H9 (cell line): ENCODE measurements at regions not wholly inside any gene's neighbourhood (a gene's known extent, or its start where the extent isn't known, plus 50 kb on each side); places are given as distances from the start of the nearest gene placed in this dataset.

Source experiments
- DNase-seq: peaks from one replicate; pipeline ENCODE4 v3.0.0-alpha.2; 2017
- H2AFZ ChIP-seq: one replicate; pipeline ENCODE4 v1.6.1; 2013; ENCODE audit warnings: mild to moderate bottlenecking, low read length, control low read depth, moderate library complexity
- H2AK5ac ChIP-seq: 2 replicates; pipeline ENCODE4 v1.6.1; 2013; ENCODE audit warnings: low read length, control low read depth, mixed read lengths; ENCODE audit not compliant: insufficient read length
- H2BK120ac ChIP-seq: one replicate; pipeline ENCODE4 v1.6.1; 2013; ENCODE audit warnings: low read depth, mild to moderate bottlenecking, low read length, control low read depth, inconsistent platforms; ENCODE audit not compliant: poor library complexity, severe bottlenecking
- H2BK12ac ChIP-seq: 2 replicates; pipeline ENCODE4 v1.6.1; 2013; ENCODE audit warnings: low read length, control low read depth, mixed read lengths, low read depth; ENCODE audit not compliant: insufficient read length
- H2BK15ac ChIP-seq: 2 replicates; pipeline ENCODE4 v1.6.1; 2013; ENCODE audit warnings: low read depth, low read length, control low read depth
- H2BK20ac ChIP-seq: one replicate; pipeline ENCODE4 v1.6.1; 2013; ENCODE audit warnings: low read depth, mild to moderate bottlenecking, low read length, control low read depth, inconsistent platforms; ENCODE audit not compliant: poor library complexity, severe bottlenecking
- H2BK5ac ChIP-seq: 2 replicates; pipeline ENCODE4 v1.6.1; 2013; ENCODE audit warnings: low read length, control low read depth, mixed read lengths; ENCODE audit not compliant: insufficient read length
- H3K14ac ChIP-seq: 2 replicates; pipeline ENCODE4 v1.6.1; 2013; ENCODE audit warnings: low read length, control low read depth; ENCODE audit not compliant: insufficient read depth
- H3K18ac ChIP-seq: 2 replicates; pipeline ENCODE4 v1.6.1; 2013; ENCODE audit warnings: low read depth, mild to moderate bottlenecking, mixed read lengths, low read length, control low read depth; ENCODE audit not compliant: insufficient read length
- H3K23ac ChIP-seq: 2 replicates; pipeline ENCODE4 v1.6.1; 2013; ENCODE audit warnings: low read length, control low read depth, mixed read lengths, low read depth; ENCODE audit not compliant: insufficient read length
- H3K23me2 ChIP-seq: 2 replicates; pipeline ENCODE4 v1.6.1; 2013; ENCODE audit warnings: low read depth, mild to moderate bottlenecking, mixed read lengths, low read length, control low read depth; ENCODE audit not compliant: insufficient read length, poor library complexity, severe bottlenecking
- H3K27ac ChIP-seq: 2 replicates; pipeline ENCODE4 v1.5.1; 2013; ENCODE audit warnings: low read length, control low read depth, mixed read lengths, low read depth; ENCODE audit not compliant: insufficient read length
- H3K27me3 ChIP-seq: 2 replicates; pipeline ENCODE4 v1.6.1; 2013; ENCODE audit warnings: low read length, control low read depth, inconsistent platforms; ENCODE audit not compliant: insufficient read depth
- H3K4ac ChIP-seq: 2 replicates; pipeline ENCODE4 v1.6.1; 2013; ENCODE audit warnings: low read depth, mild to moderate bottlenecking, control low read depth, inconsistent platforms, low read length, moderate library complexity
- H3K4me1 ChIP-seq: 2 replicates; pipeline ENCODE4 v1.6.1; 2013; ENCODE audit warnings: low read length, control low read depth, inconsistent platforms; ENCODE audit not compliant: insufficient read depth
- H3K4me2 ChIP-seq: 2 replicates; pipeline ENCODE4 v1.6.1; 2013; ENCODE audit warnings: low read length, control low read depth, mixed read lengths; ENCODE audit not compliant: insufficient read length, insufficient read depth
- H3K56ac ChIP-seq: 2 replicates; pipeline ENCODE4 v1.6.1; 2013; ENCODE audit warnings: low read depth, mild to moderate bottlenecking, mixed read lengths, low read length, control low read depth; ENCODE audit not compliant: insufficient read length
- H3K79me1 ChIP-seq: 2 replicates; pipeline ENCODE4 v1.6.1; 2013; ENCODE audit warnings: low read depth, mild to moderate bottlenecking, moderate library complexity, low read length, control low read depth, inconsistent platforms; ENCODE audit not compliant: insufficient read depth, poor library complexity, severe bottlenecking
- H3K79me2 ChIP-seq: 2 replicates; pipeline ENCODE4 v1.6.1; 2013; ENCODE audit warnings: low read length, control low read depth, inconsistent platforms; ENCODE audit not compliant: insufficient read depth
- H3K9ac ChIP-seq: 2 replicates; pipeline ENCODE4 v1.6.1; 2013; ENCODE audit warnings: low read length, control low read depth, mixed read lengths; ENCODE audit not compliant: insufficient read length; ENCODE audit errors: extremely low read depth
- H3K9me3 ChIP-seq: one replicate; pipeline ENCODE4 v1.6.1; 2013; ENCODE audit warnings: low read depth, low read length, inconsistent platforms; ENCODE audit not compliant: control insufficient read depth
- H3T11ph ChIP-seq: one replicate; pipeline ENCODE4 v1.6.1; 2013; ENCODE audit warnings: mild to moderate bottlenecking, low read length, control low read depth, inconsistent platforms
- H4K20me1 ChIP-seq: one replicate; pipeline ENCODE4 v1.6.1; 2013; ENCODE audit not compliant: control insufficient read depth, insufficient read length, insufficient read depth
- H4K5ac ChIP-seq: 2 replicates; pipeline ENCODE4 v1.6.1; 2013; ENCODE audit warnings: low read depth, mild to moderate bottlenecking, mixed read lengths, low read length, control low read depth; ENCODE audit not compliant: insufficient read length
- H4K8ac ChIP-seq: replicated peaks from 2 replicates; pipeline ENCODE4 v1.6.1; 2013; ENCODE audit warnings: low read length, control low read depth, mixed read lengths, low read depth; ENCODE audit not compliant: insufficient read length
- H4K91ac ChIP-seq: 2 replicates; pipeline ENCODE4 v1.6.1; 2013; ENCODE audit warnings: low read depth, mild to moderate bottlenecking, moderate library complexity, mixed read lengths, low read length, control low read depth; ENCODE audit not compliant: insufficient read length
- H3K27ac Mint-ChIP-seq, 3 experiments: 2 replicates in 2 of 3; 3 replicates in 1 of 3; pipeline ENCODE4 v1.8.0; 2020 to 2021; ENCODE audit warnings: mixed read lengths in 3 of 3, mild to moderate bottlenecking in 1 of 3, moderate library complexity in 1 of 3
- H3K27me3 Mint-ChIP-seq: 2 replicates; pipeline ENCODE4 v1.8.0; 2021; ENCODE audit warnings: low read depth, mild to moderate bottlenecking, moderate library complexity, mixed read lengths
- H3K36me3 Mint-ChIP-seq, 3 experiments: 2 replicates in 2 of 3; 3 replicates in 1 of 3; pipeline ENCODE4 v1.8.0; 2020 to 2021; ENCODE audit warnings: low read depth in 3 of 3, mixed read lengths in 3 of 3; ENCODE audit not compliant: insufficient read depth in 1 of 3
- H3K4me1 Mint-ChIP-seq, 2 experiments: 2 replicates each; pipeline ENCODE4 v1.8.0; 2020; ENCODE audit warnings: mixed read lengths in 2 of 2
- H3K4me3 Mint-ChIP-seq, 2 experiments: 2 replicates in 1 of 2; 3 replicates in 1 of 2; pipeline ENCODE4 v1.8.0; 2020 to 2021; ENCODE audit warnings: mild to moderate bottlenecking in 2 of 2, mixed read lengths in 2 of 2, moderate library complexity in 1 of 2
- H3K9me3 Mint-ChIP-seq, 2 experiments: 2 replicates in 1 of 2; 3 replicates in 1 of 2; pipeline ENCODE4 v1.8.0; 2020; ENCODE audit warnings: mild to moderate bottlenecking in 2 of 2, mixed read lengths in 2 of 2, moderate library complexity in 1 of 2
- WGBS: extraction: QIAGEN DNeasy Blood & Tissue Kit; methylation state at CpG from one replicate; pipeline ENCODE4 v1.1.7; 2013; ENCODE audit warnings: missing lambda C conversion rate, low lambda C conversion rate, mixed read lengths; ENCODE audit not compliant: insufficient read length; ENCODE audit errors: extremely low coverage; 5-methylcytosine and 5-hydroxymethylcytosine counted together
- TF ChIP-seq, protein P1 (sequence below): fragments of 200-600 bp; sonication (generic); conservative IDR thresholded peaks from 3 replicates; pipeline ENCODE4 v1.8.0; 2021; ENCODE audit warnings: antibody characterized with exemption, mild to moderate bottlenecking

DNA sequence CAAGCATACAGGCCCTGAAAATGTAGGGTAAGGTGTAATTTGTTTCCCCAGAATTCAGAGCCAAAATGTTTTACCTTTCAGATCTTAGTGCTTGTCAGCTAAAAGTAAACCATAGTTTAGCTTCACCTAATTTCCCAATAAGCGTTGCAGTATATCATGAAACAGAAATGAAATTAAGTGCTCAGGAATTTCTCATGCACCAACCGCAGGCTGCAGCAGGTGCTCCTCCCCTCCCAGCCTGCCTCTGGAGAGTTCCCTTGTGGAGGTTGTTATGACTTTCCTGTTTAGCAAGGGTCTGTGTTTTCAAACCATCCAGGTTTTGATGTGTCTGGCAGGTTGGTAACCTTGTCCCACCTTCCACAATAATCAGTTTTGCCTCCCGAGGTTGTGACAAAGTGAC is 118.5 kb downstream of the HLX start:
- H3K4me2 ChIP-seq, result no peak overlapping the region
- H2AK5ac ChIP-seq, result no peak overlapping the region
- H3T11ph ChIP-seq, result no peak overlapping the region
- no peak overlapping the region for H2BK20ac ChIP-seq
- H3K23me2 ChIP-seq, result no peaks in the 10 kb centered on the region
- no peak overlapping the region for H3K18ac ChIP-seq
- H2AFZ ChIP-seq, result no peak overlapping the region
- TF ChIP-seq, protein P1, sequence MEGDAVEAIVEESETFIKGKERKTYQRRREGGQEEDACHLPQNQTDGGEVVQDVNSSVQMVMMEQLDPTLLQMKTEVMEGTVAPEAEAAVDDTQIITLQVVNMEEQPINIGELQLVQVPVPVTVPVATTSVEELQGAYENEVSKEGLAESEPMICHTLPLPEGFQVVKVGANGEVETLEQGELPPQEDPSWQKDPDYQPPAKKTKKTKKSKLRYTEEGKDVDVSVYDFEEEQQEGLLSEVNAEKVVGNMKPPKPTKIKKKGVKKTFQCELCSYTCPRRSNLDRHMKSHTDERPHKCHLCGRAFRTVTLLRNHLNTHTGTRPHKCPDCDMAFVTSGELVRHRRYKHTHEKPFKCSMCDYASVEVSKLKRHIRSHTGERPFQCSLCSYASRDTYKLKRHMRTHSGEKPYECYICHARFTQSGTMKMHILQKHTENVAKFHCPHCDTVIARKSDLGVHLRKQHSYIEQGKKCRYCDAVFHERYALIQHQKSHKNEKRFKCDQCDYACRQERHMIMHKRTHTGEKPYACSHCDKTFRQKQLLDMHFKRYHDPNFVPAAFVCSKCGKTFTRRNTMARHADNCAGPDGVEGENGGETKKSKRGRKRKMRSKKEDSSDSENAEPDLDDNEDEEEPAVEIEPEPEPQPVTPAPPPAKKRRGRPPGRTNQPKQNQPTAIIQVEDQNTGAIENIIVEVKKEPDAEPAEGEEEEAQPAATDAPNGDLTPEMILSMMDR, result no peak
- no CpG with 5 or more reads among the region's 3 CpGs for WGBS
- no peak overlapping the region for H3K4ac ChIP-seq
- no peak overlapping the region for H4K5ac ChIP-seq
- no peak overlapping the region for H3K14ac ChIP-seq
- no peaks in the 10 kb centered on the region for H4K20me1 ChIP-seq
- Mint-ChIP-seq H3K27ac (no peak overlapping the region), H3K27me3 (no peaks in the 10 kb centered on the region), H3K4me3 (no peak overlapping the region), H3K9me3 (peaks cover 3 to 5% of the 10 kb centered on the region in 2 experiments; a peak in 2 of 5 replicates), H3K36me3 (peaks cover 0 to 4% (median 3%) of the 10 kb centered on the region in 3 experiments; a peak in 3 of 7 replicates), H3K4me1 (peaks cover 4% of the 10 kb centered on the region in 2 experiments)
- no peak for DNase-seq
- H3K79me1 ChIP-seq, result no peaks in the 10 kb centered on the region
- no peak overlapping the region for H2BK5ac ChIP-seq
- H2BK12ac ChIP-seq, result no peak overlapping the region
- H3K79me2 ChIP-seq, result no peaks in the 10 kb centered on the region; the same call in 1 of the 2 replicates
- no peak overlapping the region for H4K91ac ChIP-seq
- H3K27me3 ChIP-seq, result no peaks in the 10 kb centered on the region
- H3K27ac ChIP-seq, result no peak overlapping the region
- no peak overlapping the region for H3K9ac ChIP-seq
- H3K23ac ChIP-seq, result no peak overlapping the region
- H3K4me1 ChIP-seq, result 0 out of 2 replicates have a peak, but pooled peaks cover 2% of the 10 kb centered on the region
- no peak overlapping the region for H3K56ac ChIP-seq
- H4K8ac ChIP-seq, result no peak overlapping the region
- no peaks in the 10 kb centered on the region for H3K9me3 ChIP-seq
- H2BK15ac ChIP-seq, result no peak overlapping the region
- no peak overlapping the region for H2BK120ac ChIP-seq
